Caco-2 (cell line): ENCODE measurements at regions not wholly inside any gene's neighbourhood (a gene's known extent, or its start where the extent isn't known, plus 50 kb on each side); places are given as distances from the start of the nearest gene placed in this dataset.
A peak's percentile ranks its signal among the peaks of the same experiment; 100 is the strongest.

Experiments used
- BruUV-seq: library from RNA; stranded (reverse); fragments of 400-500 nt; replicated peaks from 2 replicates; lab custom pipeline; 2021; lab: Mats Ljungman, UMichigan
- CTCF ChIA-PET: fragments of 300-600 bp; sonication (Branson Sonifier 250); formaldehyde crosslinking; loops from one replicate; lab custom pipeline; 2022; ENCODE audit warnings: antibody characterized with exemption; lab: Charles Lee
- POLR2A ChIA-PET: fragments of 300-600 bp; sonication (Branson Sonifier 250); formaldehyde crosslinking; loops from one replicate; lab custom pipeline; 2022; ENCODE audit warnings: antibody characterized with exemption; lab: Charles Lee
- DNase-seq, 2 experiments: peaks; one replicate each; pipeline versions ENCODE4 v3.0.0 to v3.0.0-alpha.2; 2020 to 2022
- H3K27me3 ChIP-seq: replicated peaks from 2 replicates; pipeline ENCODE4 v1.6.0; 2011; ENCODE audit warnings: low read length; ENCODE audit not compliant: control insufficient read depth, insufficient read depth
- H3K36me3 ChIP-seq: 2 replicates; pipeline ENCODE4 v1.5.1; 2011; ENCODE audit warnings: low read length; ENCODE audit not compliant: control insufficient read depth, insufficient read depth
- H3K4me1 ChIP-seq: fragments of 250-450 bp; sonication (Bioruptor Pico); 2 replicates; pipeline ENCODE4 v1.5.1; 2020; ENCODE audit warnings: mild to moderate bottlenecking
- H3K4me3 ChIP-seq: 2 replicates; pipeline ENCODE4 v1.5.1; 2011; ENCODE audit warnings: low read depth, mild to moderate bottlenecking, control low read depth, low read length
- H3K9me3 ChIP-seq: fragments of 250-450 bp; sonication (Bioruptor Pico); 2 replicates; pipeline ENCODE4 v1.5.1; 2020; ENCODE audit warnings: mild to moderate bottlenecking, moderate library complexity
- H3K27ac Mint-ChIP-seq: one replicate; pipeline ENCODE4 v1.8.0; 2022; ENCODE audit warnings: mixed read lengths; ENCODE audit not compliant: unreplicated experiment
- H3K27me3 Mint-ChIP-seq: one replicate; pipeline ENCODE4 v1.8.0; 2022; ENCODE audit warnings: mixed read lengths; ENCODE audit not compliant: insufficient read depth, unreplicated experiment
- H3K36me3 Mint-ChIP-seq: one replicate; pipeline ENCODE4 v1.8.0; 2022; ENCODE audit warnings: mild to moderate bottlenecking, mixed read lengths; ENCODE audit not compliant: insufficient read depth, unreplicated experiment
- H3K4me1 Mint-ChIP-seq: one replicate; pipeline ENCODE4 v1.8.0; 2022; ENCODE audit warnings: low read depth, mixed read lengths; ENCODE audit not compliant: unreplicated experiment
- H3K4me3 Mint-ChIP-seq: one replicate; pipeline ENCODE4 v1.8.0; 2022; ENCODE audit warnings: mild to moderate bottlenecking, moderate library complexity, mixed read lengths; ENCODE audit not compliant: unreplicated experiment
- H3K9me3 Mint-ChIP-seq: one replicate; pipeline ENCODE4 v1.8.0; 2022; ENCODE audit warnings: mixed read lengths; ENCODE audit not compliant: unreplicated experiment
- intact Hi-C: fragments of 100-400 bp; cut with micrococcal nuclease; formaldehyde crosslinking; loops from one replicate; pipeline ENCODE4 v1.10.0; 2022; ENCODE audit not compliant: unreplicated experiment
- TF ChIP-seq, protein P1 (sequence below), 2 experiments: fragments of 200-600 bp in 1 of 2; IDR thresholded peaks; 1 replicate in 1 of 2; 2 replicates in 1 of 2; pipeline versions ENCODE4 v1.5.1 to v1.8.0; 2011 to 2022; ENCODE audit warnings: antibody characterized with exemption in 1 of 2, control low read depth in 1 of 2, inconsistent platforms in 1 of 2, low read depth in 1 of 2, low read length in 1 of 2, mild to moderate bottlenecking in 1 of 2, moderate library complexity in 1 of 2; ENCODE audit not compliant: insufficient read depth in 1 of 2, severe bottlenecking in 1 of 2, unreplicated experiment in 1 of 2

DNA sequence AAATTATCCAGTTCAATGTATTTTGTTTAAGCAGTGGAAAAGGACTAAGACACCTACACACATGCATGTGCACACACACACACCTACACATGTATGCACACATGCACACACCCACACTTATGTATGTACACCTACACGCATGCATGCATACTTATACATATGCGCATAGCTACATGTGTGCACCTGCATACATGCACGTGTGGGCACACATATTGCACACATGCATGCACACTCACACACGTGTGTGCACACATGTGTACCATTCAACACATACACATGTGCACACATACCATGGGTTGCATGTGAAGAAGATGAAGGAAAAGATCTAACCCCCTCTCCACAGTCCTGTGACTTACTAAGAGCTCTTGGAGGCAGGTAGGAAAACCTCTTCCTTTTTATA, 122.0 kb upstream of the MAFB start:
- no TSS peak for BruUV-seq
- no peaks in the 10 kb centered on the region for H3K36me3 Mint-ChIP-seq
- H3K27me3 Mint-ChIP-seq: peaks cover 35% of the 10 kb centered on the region

DNA sequence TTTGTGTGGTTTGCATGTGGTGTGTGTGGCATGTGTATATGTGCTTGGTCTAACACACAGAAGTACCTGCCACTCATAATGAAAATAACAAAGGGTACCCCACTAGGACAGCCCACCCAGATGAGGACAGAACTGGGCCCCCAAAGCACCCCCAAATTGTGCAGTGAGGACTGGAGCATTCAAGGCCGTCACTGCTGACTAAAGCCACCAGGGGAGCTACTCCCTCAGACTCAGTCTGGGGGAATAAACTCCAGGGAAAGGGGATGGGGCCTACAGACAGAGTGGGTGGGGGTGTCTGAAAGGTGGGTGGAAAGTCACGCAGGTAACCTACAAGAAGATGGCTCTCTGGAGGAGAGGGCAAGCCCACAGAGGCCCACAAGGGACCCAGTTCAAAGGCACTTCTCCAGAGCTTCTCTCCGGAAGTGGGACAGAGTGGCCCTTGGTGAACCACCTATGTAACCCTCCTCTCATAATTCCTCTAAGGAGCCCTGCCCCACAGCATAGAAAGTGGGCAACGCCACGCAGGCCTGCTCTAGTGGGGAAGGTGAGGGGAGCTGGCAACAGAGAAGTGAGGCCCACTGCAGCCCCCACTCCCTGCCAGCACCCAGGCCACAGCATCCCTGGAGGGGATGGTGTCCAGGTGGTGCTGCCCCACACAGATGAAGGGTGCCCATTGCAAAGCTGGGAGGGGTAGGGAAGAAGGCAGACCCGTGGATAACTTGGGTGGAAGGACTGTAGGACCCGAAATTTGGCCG, 122.8 kb upstream of the MAFB start:
- Histone ChIP-seq H3K36me3 (no peaks in the 10 kb centered on the region), H3K4me3 (no peak overlapping the region), H3K9me3 (no peaks in the 10 kb centered on the region), H3K4me1 (no peaks in the 10 kb centered on the region), H3K27me3 (peaks cover 9% of the 10 kb centered on the region)
- Mint-ChIP-seq H3K27ac (no peak overlapping the region), H3K9me3 (no peaks in the 10 kb centered on the region), H3K4me3 (no peak overlapping the region), H3K27me3 (peaks cover 37% of the 10 kb centered on the region), H3K4me1 (no peaks in the 10 kb centered on the region), H3K36me3 (no peaks in the 10 kb centered on the region)
- DNase-seq: no peak
- intact Hi-C loops: loop anchor here (5.0 kb wide), 1 partner anchor 135 kb away; no protein-coding TSS in a partner anchor
- TF ChIP-seq, protein P1, sequence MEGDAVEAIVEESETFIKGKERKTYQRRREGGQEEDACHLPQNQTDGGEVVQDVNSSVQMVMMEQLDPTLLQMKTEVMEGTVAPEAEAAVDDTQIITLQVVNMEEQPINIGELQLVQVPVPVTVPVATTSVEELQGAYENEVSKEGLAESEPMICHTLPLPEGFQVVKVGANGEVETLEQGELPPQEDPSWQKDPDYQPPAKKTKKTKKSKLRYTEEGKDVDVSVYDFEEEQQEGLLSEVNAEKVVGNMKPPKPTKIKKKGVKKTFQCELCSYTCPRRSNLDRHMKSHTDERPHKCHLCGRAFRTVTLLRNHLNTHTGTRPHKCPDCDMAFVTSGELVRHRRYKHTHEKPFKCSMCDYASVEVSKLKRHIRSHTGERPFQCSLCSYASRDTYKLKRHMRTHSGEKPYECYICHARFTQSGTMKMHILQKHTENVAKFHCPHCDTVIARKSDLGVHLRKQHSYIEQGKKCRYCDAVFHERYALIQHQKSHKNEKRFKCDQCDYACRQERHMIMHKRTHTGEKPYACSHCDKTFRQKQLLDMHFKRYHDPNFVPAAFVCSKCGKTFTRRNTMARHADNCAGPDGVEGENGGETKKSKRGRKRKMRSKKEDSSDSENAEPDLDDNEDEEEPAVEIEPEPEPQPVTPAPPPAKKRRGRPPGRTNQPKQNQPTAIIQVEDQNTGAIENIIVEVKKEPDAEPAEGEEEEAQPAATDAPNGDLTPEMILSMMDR (IDR thresholded peaks at IDR 0.05; ENCODE audit: insufficient read depth in 1 of 2, low read depth in 1 of 2, low read length in 1 of 2, severe bottlenecking in 1 of 2, unreplicated experiment in 1 of 2): peak; percentile 38 to 61
- ChIA-PET POLR2A (no interaction called here), CTCF (interaction anchor here (0.8 to 2.3 kb wide), 3 partner anchors 14 to 151 kb away, joined by 3 to 8 read pairs (median 8); no protein-coding TSS in a partner anchor)
- BruUV-seq: no TSS peak

More for the DNA sequence above, 122.0 kb upstream of the MAFB start:
- no peak for DNase-seq
- H3K36me3 ChIP-seq: no peaks in the 10 kb centered on the region
- Mint-ChIP-seq H3K27ac (no peak overlapping the region), H3K4me3 (no peak overlapping the region), H3K9me3 (no peaks in the 10 kb centered on the region), H3K4me1 (no peaks in the 10 kb centered on the region)
- intact Hi-C loops: loop anchor here (5.0 kb wide), 1 partner anchor 136 kb away; no protein-coding TSS in a partner anchor
- H3K27me3 ChIP-seq: peaks cover 9% of the 10 kb centered on the region
- ChIA-PET POLR2A (no interaction called here), CTCF (interaction anchor here (1.8 to 2.3 kb wide), 2 partner anchors 13 to 152 kb away, joined by 8 read pairs; no protein-coding TSS in a partner anchor)
- TF ChIP-seq, protein P1 (IDR thresholded peaks at IDR 0.05; ENCODE audit: insufficient read depth in 1 of 2, low read depth in 1 of 2, low read length in 1 of 2, severe bottlenecking in 1 of 2, unreplicated experiment in 1 of 2): no peak
- no peak overlapping the region for H3K4me3 ChIP-seq
- H3K4me1 ChIP-seq: no peaks in the 10 kb centered on the region
- no peaks in the 10 kb centered on the region for H3K9me3 ChIP-seq

DNA sequence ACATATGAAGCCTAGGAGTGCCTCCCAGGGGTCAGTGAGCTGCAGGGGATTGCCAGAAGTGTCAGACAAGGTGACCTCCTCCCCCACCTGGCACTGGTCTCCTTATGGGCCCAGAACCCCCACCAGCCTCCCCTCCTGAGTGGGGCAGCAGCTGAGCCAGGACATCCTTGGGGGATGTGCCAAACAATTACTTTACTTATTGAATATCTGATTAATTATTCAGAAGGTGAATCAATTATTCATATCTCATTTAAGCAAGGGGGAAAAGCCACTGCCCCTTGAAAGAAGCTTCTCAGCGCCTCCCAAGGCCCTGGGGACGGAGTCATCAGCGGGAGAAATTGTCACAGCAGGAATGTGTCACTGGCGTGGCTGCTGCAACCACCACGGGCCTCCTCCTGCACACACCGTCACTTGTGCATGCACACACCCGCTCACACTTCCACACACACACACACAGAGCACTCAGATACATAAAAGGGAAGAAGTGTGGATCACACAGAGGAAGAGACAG, 123.4 kb upstream of the MAFB start:
- Mint-ChIP-seq H3K27me3 (peaks cover 35% of the 10 kb centered on the region), H3K27ac (no peak overlapping the region), H3K4me1 (no peaks in the 10 kb centered on the region), H3K9me3 (no peaks in the 10 kb centered on the region), H3K36me3 (no peaks in the 10 kb centered on the region), H3K4me3 (no peak overlapping the region)
- no peaks in the 10 kb centered on the region for H3K9me3 ChIP-seq
- TF ChIP-seq, protein P1 (IDR thresholded peaks at IDR 0.05; ENCODE audit: insufficient read depth in 1 of 2, low read depth in 1 of 2, low read length in 1 of 2, severe bottlenecking in 1 of 2, unreplicated experiment in 1 of 2): no peak
- H3K27me3 ChIP-seq: peaks cover 9% of the 10 kb centered on the region
- CTCF ChIA-PET: interaction anchor here (0.8 to 1.8 kb wide), 2 partner anchors 15 to 106 kb away, joined by 3 to 8 read pairs; no protein-coding TSS in a partner anchor
- POLR2A ChIA-PET: no interaction called here
- no peaks in the 10 kb centered on the region for H3K36me3 ChIP-seq
- DNase-seq: no peak
- no peaks in the 10 kb centered on the region for H3K4me1 ChIP-seq
- BruUV-seq: no TSS peak
- intact Hi-C loops: loop anchor here (5.0 kb wide), 1 partner anchor 135 kb away; no protein-coding TSS in a partner anchor
- H3K4me3 ChIP-seq: no peak overlapping the region
